Mucosa of stomach (tissue), 1 donor: ENCODE measurements at regions not wholly inside any gene's neighbourhood (a gene's known extent, or its start where the extent isn't known, plus 50 kb on each side); places are given as distances from the start of the nearest gene placed in this dataset.

Source experiments
- H3K27me3 ChIP-seq: one replicate; pipeline ENCODE4 v1.7.0; 2013; ENCODE audit warnings: mild to moderate bottlenecking, low read length; ENCODE audit not compliant: control insufficient read depth, insufficient read depth
- H3K36me3 ChIP-seq: one replicate; pipeline ENCODE4 v1.7.0; 2013; ENCODE audit warnings: low read length; ENCODE audit not compliant: control insufficient read depth, insufficient read depth
- H3K4me1 ChIP-seq: one replicate; pipeline ENCODE4 v1.7.0; 2013; ENCODE audit warnings: mild to moderate bottlenecking, low read length; ENCODE audit not compliant: control insufficient read depth, insufficient read depth
- H3K4me3 ChIP-seq: one replicate; pipeline ENCODE4 v1.7.0; 2013; ENCODE audit warnings: low read length
- H3K9ac ChIP-seq: one replicate; pipeline ENCODE4 v1.7.0; 2013; ENCODE audit warnings: mild to moderate bottlenecking, low read length, moderate library complexity
- H3K9me3 ChIP-seq: one replicate; pipeline ENCODE4 v1.7.0; 2013; ENCODE audit warnings: mild to moderate bottlenecking, low read length, moderate library complexity; ENCODE audit not compliant: control insufficient read depth
- donor health status: Pancreatic carcinoma.

DNA sequence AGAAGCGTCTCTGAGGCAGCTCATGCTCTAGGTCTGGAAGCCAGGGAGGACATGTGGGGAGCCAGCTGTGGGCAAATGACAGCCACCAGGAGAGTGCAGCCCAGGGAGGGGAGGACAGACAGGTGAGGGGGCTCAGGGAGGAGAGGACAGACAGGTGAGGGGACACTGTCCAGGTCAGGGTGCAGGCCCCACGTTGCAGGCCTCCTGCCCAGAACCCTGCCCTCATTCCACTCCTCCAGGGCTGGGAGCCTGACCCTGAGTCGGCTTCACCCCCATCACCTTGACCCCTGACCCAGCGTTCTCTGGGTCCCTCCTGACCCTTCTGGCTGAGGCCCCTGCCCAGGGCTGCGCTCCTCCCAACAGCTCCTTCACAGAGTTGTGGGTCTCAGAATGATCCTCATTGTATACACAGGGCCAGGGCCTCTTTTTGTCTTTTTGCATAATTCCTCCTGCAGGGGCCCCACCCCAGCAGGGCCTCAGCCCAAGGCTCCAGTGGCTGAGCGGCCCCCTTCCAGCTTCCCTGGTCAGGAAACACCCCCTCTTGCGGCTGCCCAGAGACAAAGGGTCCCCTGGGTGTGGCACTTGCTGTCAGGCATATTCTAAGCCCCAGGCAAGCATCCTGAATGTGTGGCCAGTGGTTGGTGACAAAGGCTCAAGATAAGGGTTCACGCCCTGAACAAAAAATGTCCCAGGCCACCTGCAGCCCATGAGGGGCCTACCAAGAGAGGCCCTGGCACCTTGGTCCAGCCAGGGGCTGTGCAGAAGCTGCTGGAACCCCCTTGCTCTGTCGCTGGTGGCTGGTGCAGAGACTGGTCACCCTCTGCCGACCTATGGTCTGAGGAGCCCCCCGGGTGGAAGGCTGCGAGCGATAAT, 853.0 kb downstream of the BRD1 start:
- H3K27me3 ChIP-seq = no peaks in the 10 kb centered on the region
- H3K4me3 ChIP-seq = no peak overlapping the region
- no peaks in the 10 kb centered on the region for H3K36me3 ChIP-seq
- H3K9ac ChIP-seq = no peak overlapping the region
- no peaks in the 10 kb centered on the region for H3K4me1 ChIP-seq
- no peaks in the 10 kb centered on the region for H3K9me3 ChIP-seq

DNA sequence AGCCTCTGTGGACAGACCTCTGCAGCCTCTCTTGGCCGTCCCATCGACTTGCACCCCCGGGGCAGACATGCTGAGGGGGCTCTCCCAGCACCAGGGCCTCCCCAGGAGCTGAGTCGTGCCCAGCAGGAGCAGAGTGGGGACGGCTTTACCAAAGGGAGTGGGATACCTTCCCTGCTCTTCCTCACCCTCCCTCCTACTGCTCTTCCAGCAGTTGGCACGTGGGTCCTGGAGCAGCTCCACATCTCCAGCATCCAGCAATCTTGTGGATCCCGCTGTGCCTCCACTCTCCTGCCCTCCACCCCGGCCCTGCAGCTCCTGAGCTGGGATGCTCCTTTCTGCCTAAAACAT, 854.0 kb downstream of the BRD1 start:
- Histone ChIP-seq H3K9ac (no peak overlapping the region), H3K27me3 (no peaks in the 10 kb centered on the region), H3K9me3 (no peaks in the 10 kb centered on the region)

GRCh38 chr22:48972979-48973693, 854.5 kb downstream of the BRD1 start:
- Histone ChIP-seq H3K9me3 (no peaks in the 10 kb centered on the region), H3K4me1 (no peaks in the 10 kb centered on the region), H3K9ac (no peak overlapping the region), H3K4me3 (no peak overlapping the region), H3K36me3 (no peaks in the 10 kb centered on the region), H3K27me3 (no peaks in the 10 kb centered on the region)

More for the DNA sequence above, 854.0 kb downstream of the BRD1 start:
- H3K4me3 ChIP-seq = no peak overlapping the region
- no peaks in the 10 kb centered on the region for H3K36me3 ChIP-seq
- H3K4me1 ChIP-seq = no peaks in the 10 kb centered on the region

- no peaks in the 10 kb centered on the region for H3K36me3 ChIP-seq
- H3K4me1 ChIP-seq = no peaks in the 10 kb centered on the region
- H3K9ac ChIP-seq = no peak overlapping the region
Observed at GRCh38 chr22:48968201-48968959, 859.3 kb downstream of the BRD1 start.

GRCh38 chr22:48963405-48963804, 864.3 kb downstream of the BRD1 start:
- H3K4me3 ChIP-seq = no peak overlapping the region
- no peaks in the 10 kb centered on the region for H3K36me3 ChIP-seq

More at GRCh38 chr22:48968201-48968959, 859.3 kb downstream of the BRD1 start:
- H3K4me3 ChIP-seq = no peak overlapping the region
- H3K27me3 ChIP-seq = no peaks in the 10 kb centered on the region
- H3K9me3 ChIP-seq = no peaks in the 10 kb centered on the region

DNA sequence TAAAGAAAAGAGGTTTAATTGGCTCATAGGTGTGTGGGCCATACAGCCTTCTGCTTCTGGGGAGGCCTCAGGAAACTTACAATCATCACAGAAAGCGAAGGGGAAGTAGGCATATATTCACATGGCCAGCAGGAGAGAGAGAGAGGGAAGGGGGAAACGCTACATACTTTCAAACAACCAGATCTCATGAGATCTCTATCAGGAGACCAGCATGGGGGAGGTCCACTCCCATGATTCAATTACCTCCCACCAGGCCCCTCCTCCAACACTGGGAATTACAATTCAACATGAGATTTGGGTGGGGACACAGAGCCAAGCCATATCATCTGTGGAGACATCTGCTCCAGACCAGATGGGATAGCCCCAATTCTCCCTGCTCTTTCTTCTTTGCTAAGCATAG, 866.0 kb downstream of the BRD1 start:
- H3K27me3 ChIP-seq = peaks cover 4% of the 10 kb centered on the region
- no peaks in the 10 kb centered on the region for H3K9me3 ChIP-seq
- H3K4me3 ChIP-seq = no peak overlapping the region
- H3K4me1 ChIP-seq = no peaks in the 10 kb centered on the region
- H3K36me3 ChIP-seq = no peaks in the 10 kb centered on the region
- H3K9ac ChIP-seq = no peak overlapping the region

More at GRCh38 chr22:48963405-48963804, 864.3 kb downstream of the BRD1 start:
- Histone ChIP-seq H3K27me3 (peaks cover 4% of the 10 kb centered on the region), H3K9me3 (no peaks in the 10 kb centered on the region), H3K9ac (no peak overlapping the region), H3K4me1 (no peaks in the 10 kb centered on the region)

DNA sequence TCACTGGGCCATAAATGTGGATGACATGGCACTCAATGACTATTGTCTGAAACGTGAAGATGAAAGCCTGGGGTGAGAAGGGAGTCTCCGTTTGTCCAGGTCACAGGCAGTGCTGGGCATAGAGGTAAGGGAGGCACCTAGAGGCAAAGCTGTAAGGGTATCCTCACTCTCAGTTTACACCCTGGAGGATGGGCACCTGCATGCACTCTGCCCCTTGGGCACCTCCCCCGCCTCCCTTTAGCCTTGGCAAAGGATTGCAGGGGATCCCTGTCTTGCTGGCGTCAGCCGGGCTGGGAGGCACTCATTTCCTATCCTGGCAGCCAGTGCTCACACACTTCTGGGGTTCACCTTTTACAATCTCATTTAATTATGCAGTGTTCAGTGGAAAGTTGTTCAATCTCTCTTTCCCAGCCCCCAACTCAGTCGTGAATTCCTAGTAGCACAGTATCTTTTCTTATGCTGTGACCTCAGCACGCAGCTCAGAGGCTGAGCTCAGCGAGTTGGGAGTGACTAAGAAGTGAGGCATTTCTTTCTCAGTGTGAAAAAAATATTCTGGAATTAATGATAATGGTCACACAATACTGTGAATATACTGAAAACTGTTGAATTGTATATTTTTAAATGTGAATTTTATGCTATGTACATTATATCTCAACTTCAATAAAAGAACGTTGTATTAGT, 866.6 kb downstream of the BRD1 start:
- H3K4me1 ChIP-seq = no peaks in the 10 kb centered on the region
- peaks cover 4% of the 10 kb centered on the region for H3K27me3 ChIP-seq
- no peaks in the 10 kb centered on the region for H3K36me3 ChIP-seq
- H3K9ac ChIP-seq = no peak overlapping the region
- no peak overlapping the region for H3K4me3 ChIP-seq
- no peaks in the 10 kb centered on the region for H3K9me3 ChIP-seq

DNA sequence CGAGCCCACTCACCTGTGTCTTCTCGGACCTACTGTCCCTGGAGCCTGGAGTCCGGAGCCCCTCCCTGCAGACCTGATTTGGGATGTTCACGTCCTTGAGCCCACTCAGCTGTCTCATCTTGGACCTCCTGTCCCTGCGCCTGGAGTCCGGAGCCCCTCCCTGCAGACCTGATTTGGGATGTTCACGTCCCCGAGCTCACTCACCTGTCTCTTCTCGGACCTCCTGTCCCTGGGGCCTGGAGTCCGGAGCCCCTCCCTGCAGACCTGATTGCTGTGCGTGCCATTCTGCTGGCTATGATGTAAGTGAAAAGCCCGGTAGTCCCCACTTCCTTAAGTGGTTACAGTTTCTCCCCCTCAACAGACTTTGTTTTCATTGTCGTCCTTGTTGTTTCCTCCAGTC, 867.1 kb downstream of the BRD1 start:
- H3K4me1 ChIP-seq = no peaks in the 10 kb centered on the region
- peaks cover 4% of the 10 kb centered on the region for H3K27me3 ChIP-seq
- no peak overlapping the region for H3K9ac ChIP-seq
- H3K4me3 ChIP-seq = no peak overlapping the region
- no peaks in the 10 kb centered on the region for H3K36me3 ChIP-seq
- H3K9me3 ChIP-seq = no peaks in the 10 kb centered on the region

DNA sequence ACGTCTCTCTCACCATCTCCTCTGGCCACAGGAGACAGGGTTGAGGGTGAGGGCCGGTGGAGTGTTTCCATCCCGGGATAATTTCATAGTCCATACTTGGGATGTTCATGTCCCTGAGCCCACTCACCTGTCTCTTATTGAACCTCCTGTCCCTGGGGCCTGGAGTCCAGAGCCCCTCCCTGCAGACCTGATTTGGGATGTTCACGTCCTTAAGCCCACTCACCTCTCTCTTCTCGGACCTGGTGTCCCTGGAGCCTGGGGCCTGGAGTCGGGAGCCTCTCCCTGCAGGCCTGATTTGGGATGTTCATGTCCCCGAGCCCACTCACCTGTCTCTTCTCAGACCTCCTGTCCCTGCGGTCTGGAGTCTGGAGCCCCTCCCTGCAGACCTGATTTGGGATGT, 868.2 kb downstream of the BRD1 start:
- Histone ChIP-seq H3K36me3 (no peaks in the 10 kb centered on the region), H3K9ac (no peak overlapping the region), H3K9me3 (no peaks in the 10 kb centered on the region), H3K4me3 (no peak overlapping the region), H3K4me1 (no peaks in the 10 kb centered on the region), H3K27me3 (peaks cover 4% of the 10 kb centered on the region)

DNA sequence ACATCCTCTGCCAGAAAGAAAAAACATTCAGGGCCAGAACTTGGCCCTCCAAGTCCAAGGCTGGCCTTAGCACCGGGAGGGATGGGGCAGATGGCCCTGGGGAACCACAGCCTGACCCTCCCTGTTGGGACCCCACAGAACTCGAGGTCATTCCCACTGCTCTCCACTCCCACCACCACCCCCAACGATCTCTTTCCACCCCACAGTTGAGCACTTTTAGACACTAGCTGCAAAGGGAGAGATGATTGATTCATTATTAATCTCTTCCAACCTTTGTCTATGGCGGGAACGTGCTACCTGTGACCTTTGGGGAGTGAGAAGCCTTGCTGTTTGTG, 869.7 kb downstream of the BRD1 start:
- Histone ChIP-seq H3K36me3 (no peaks in the 10 kb centered on the region), H3K27me3 (peaks cover 4% of the 10 kb centered on the region), H3K9ac (no peak overlapping the region), H3K9me3 (no peaks in the 10 kb centered on the region), H3K4me3 (no peak overlapping the region), H3K4me1 (no peaks in the 10 kb centered on the region)

DNA sequence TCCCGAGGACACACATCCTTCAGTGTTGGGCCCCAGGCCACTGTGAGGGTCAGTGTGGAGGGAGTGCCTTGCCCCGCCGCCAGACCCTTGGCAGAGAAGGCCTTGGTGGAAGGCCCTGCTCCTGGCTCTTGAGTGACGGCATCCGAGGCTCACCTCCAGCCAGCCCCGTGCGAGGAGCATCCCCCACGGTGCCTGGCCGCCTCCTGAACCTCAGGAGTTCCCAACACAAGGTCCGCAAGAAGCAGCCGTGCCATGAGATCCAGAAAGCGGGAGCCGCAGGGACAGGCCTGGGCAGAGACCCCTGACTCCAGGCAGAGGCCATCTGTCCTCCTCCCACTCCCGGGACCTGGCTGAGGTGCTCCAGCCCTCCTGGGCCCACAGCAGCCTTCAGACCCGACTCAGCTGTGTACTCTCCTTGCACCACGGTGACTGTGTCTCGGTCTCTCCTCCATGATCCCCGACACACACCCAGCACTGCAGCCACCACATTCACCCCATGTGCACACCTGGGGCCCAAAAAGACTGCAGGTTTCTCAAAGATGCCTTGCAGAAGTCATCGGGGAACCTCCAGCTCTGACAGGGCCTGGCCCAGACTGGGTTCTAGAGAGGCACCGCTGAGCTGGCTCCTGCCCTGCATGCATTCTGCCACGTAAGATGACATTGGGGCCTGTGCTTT, 870.2 kb downstream of the BRD1 start:
- Histone ChIP-seq H3K4me3 (no peak overlapping the region), H3K27me3 (peaks cover 4% of the 10 kb centered on the region), H3K9ac (no peak overlapping the region), H3K4me1 (no peaks in the 10 kb centered on the region), H3K9me3 (no peaks in the 10 kb centered on the region), H3K36me3 (no peaks in the 10 kb centered on the region)
